HL-60 (cell line): ENCODE measurements at regions not wholly inside any gene's neighbourhood (a gene's known extent, or its start where the extent isn't known, plus 50 kb on each side); places are given as distances from the start of the nearest gene placed in this dataset.

Experiments
- CTCF ChIP-seq: IDR thresholded peaks from one replicate; pipeline ENCODE4 v1.5.1; 2011; ENCODE audit warnings: low read length, control low read depth, inconsistent platforms; ENCODE audit not compliant: insufficient read depth
- POLR2AphosphoS5 ChIP-seq: IDR thresholded peaks from 2 replicates; pipeline ENCODE4 v1.6.1; 2012; ENCODE audit warnings: low read depth

GRCh38 chr4:144501231-144501780 lies 144.7 kb upstream of the HHIP start:
- no peak for TF ChIP-seq CTCF
- no peak for TF ChIP-seq POLR2AphosphoS5
